GM21737 (cell line): ENCODE measurements at regions not wholly inside any gene's neighbourhood (a gene's known extent, or its start where the extent isn't known, plus 50 kb on each side); places are given as distances from the start of the nearest gene placed in this dataset.
"Not testable (repeated sequence)": the region's sequence is repeated elsewhere in the genome, so short reads cannot be mapped to it uniquely, and the experiment has no call there.

Experiments used
- ATAC-seq: cut with Tn5 transposase; IDR thresholded peaks from one replicate; pipeline ENCODE4 v1.9.1; 2021; ENCODE audit warnings: mild to moderate bottlenecking, moderate library complexity; ENCODE audit not compliant: unreplicated experiment

GRCh38 chr12:86523844-86524243 is 267.7 kb upstream of the MGAT4C start:
- ATAC-seq = no peak

- no peak for ATAC-seq
Measured at GRCh38 chr12:86521870-86522269, 265.7 kb upstream of the MGAT4C start.

- no peak for ATAC-seq
Measured at GRCh38 chr12:86513226-86513625, 257.0 kb upstream of the MGAT4C start.

GRCh38 chr12:86496595-86496994 is 240.4 kb upstream of the MGAT4C start:
- no peak for ATAC-seq

- no peak for ATAC-seq
Measured at GRCh38 chr12:86484473-86484872, 228.3 kb upstream of the MGAT4C start.

GRCh38 chr12:86473231-86473630 is 217.0 kb upstream of the MGAT4C start:
- ATAC-seq = no peak

- ATAC-seq = no peak
Measured at GRCh38 chr12:86456776-86457175, 200.6 kb upstream of the MGAT4C start.

- no peak for ATAC-seq
Measured at GRCh38 chr12:86456241-86456640, 200.1 kb upstream of the MGAT4C start.

GRCh38 chr12:86445356-86445755 is 189.2 kb upstream of the MGAT4C start:
- no peak for ATAC-seq

- ATAC-seq = no peak
Measured at GRCh38 chr12:86435053-86435452, 178.9 kb upstream of the MGAT4C start.

GRCh38 chr12:86429824-86430223 is 173.6 kb upstream of the MGAT4C start:
- no peak for ATAC-seq

GRCh38 chr12:86421333-86421732 is 165.1 kb upstream of the MGAT4C start:
- ATAC-seq = no peak

GRCh38 chr12:86414201-86414600 is 158.0 kb upstream of the MGAT4C start:
- ATAC-seq = no peak

GRCh38 chr12:86411710-86412109 is 155.5 kb upstream of the MGAT4C start:
- no peak for ATAC-seq

- ATAC-seq = no peak
Measured at GRCh38 chr12:86407620-86408208, 151.5 kb upstream of the MGAT4C start.

GRCh38 chr12:86389949-86390348 is 133.8 kb upstream of the MGAT4C start:
- no peak for ATAC-seq

- ATAC-seq = no peak
Measured at GRCh38 chr12:86387591-86388145, 131.5 kb upstream of the MGAT4C start.

GRCh38 chr12:86383759-86384158 is 127.6 kb upstream of the MGAT4C start:
- not testable (repeated sequence) for ATAC-seq

- ATAC-seq = no peak
Measured at GRCh38 chr12:86379337-86379736, 123.1 kb upstream of the MGAT4C start.

GRCh38 chr12:86376052-86376451 is 119.9 kb upstream of the MGAT4C start:
- no peak for ATAC-seq

- ATAC-seq = no peak
Measured at GRCh38 chr12:86373813-86374212, 117.6 kb upstream of the MGAT4C start.

- no peak for ATAC-seq
Measured at GRCh38 chr12:86367137-86367536, 110.9 kb upstream of the MGAT4C start.

GRCh38 chr12:86349196-86349595 is 93.0 kb upstream of the MGAT4C start:
- no peak for ATAC-seq
